ENCODE measurements at regions not wholly inside any gene's neighbourhood (a gene's known extent, or its start where the extent isn't known, plus 50 kb on each side); places are given as distances from the start of the nearest gene placed in this dataset.
"Not testable (repeated sequence)": the region's sequence is repeated elsewhere in the genome, so short reads cannot be mapped to it uniquely, and the experiment has no call there.

DNA sequence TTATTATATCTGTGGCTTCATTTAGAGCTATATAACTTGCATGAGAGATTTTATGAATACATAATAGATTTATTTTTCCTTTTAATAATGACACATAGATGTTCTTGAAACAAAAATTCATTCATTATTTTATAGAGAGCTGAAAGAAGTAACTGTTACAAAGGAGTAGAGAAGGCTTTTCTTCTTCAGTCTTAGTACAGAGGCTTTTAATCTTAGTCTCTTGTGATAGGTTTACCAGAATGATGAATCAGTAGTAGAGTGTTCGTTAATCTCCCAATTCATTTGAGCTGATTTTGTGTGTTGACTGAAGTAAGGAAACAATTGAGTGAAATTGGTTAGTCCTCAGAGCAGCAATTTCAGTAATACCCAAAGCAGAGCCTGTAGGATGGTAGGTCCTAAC lies 1284.1 kb upstream of the ACO1 start:
- no peak for DNase-seq

- no peak for DNase-seq
These were observed 1280.6 kb upstream of the ACO1 start for GRCh38 chr9:31103836-31104235.

- DNase-seq = no peak
These were observed 1280.2 kb upstream of the ACO1 start for GRCh38 chr9:31104249-31104648.

- no peak for DNase-seq
These were observed 1272.0 kb upstream of the ACO1 start for GRCh38 chr9:31112491-31112890.

- DNase-seq = no peak
These were observed 1270.1 kb upstream of the ACO1 start for GRCh38 chr9:31114346-31114745.

DNA sequence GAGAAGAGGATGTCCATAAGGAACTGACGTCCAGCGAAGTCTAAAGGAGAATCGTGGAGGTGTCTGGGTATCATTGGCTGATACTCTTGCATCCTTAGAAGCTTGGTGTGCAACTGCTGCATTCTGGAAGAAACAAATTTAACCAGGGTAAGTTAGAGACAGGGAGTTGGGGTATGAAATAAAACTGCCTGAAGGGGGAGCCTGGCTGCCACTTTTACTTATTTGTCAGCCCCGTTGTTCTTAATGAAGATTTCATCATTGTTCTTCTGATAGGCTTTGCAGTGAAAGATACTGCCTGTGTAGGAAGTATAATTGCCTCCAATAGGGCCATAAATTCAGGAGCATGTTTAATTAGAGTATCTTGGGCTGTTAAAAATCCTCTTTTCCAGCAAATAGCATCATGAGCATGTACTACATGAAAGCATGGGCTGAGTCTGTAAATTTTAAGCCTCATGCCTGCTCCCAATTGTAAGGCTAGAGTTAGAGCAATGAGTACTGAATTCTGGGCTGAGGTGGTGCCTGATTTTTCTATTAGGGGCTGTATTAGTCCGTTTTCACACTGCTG lies 1264.5 kb upstream of the ACO1 start:
- no peak for DNase-seq

DNA sequence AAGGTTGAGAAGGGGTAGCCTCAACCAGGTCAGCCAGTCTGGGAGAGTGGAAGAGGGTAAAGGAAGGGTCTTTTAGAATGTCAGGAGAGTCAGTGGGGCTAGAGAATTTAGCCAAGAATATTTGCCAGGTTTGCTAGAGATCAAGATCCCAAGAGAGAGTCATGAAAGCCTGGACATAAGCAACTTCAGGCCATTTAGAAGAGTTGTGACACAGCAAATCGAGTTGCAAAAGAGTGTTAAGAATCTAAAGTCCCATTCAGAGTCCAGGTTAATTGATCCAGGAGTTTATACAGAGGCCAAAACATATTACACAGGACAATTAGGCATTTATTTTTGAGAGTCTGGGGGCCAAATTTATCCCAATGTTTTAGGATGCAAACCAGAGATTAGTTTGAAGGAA lies 1260.1 kb upstream of the ACO1 start:
- no peak for DNase-seq

DNA sequence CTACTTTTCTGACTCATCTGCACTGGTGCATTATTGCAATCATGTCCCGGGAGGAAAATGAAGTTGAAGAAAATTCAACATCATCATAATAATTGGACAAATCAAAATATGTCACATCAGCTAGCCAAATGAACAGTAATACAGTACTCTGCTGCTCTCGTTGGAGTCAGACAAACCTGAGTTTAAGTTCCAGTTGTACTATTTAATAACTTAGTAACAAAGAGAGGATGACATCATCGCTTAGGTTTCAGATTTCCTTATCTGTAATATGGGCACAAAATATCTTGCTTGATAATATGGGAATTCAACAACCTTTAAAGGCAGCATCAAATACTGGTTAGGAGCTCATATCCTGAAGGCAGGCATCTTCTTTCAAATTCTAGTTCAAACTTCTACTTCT lies 1248.9 kb upstream of the ACO1 start:
- no peak for DNase-seq

DNA sequence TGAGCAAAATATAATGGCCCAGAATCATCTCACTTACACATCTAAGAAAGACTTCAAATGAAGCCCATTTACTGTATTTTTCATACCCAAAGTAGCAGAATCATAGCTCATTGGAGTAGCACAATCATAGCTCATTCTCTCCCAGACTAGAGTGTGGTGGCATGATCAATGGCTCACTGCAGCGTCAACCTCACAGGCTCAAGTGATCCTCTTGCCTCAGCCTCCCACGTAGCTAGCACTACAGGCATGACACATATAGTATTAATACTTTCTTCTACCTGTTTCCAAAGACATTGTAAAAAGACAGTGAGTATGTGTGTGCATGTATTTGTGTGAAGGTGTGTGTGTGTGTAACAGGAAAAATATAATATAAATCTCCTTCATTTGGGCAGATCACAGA lies 1247.9 kb upstream of the ACO1 start:
- no peak for DNase-seq

- DNase-seq = no peak
These were observed 1247.0 kb upstream of the ACO1 start for GRCh38 chr9:31137176-31138160.

DNA sequence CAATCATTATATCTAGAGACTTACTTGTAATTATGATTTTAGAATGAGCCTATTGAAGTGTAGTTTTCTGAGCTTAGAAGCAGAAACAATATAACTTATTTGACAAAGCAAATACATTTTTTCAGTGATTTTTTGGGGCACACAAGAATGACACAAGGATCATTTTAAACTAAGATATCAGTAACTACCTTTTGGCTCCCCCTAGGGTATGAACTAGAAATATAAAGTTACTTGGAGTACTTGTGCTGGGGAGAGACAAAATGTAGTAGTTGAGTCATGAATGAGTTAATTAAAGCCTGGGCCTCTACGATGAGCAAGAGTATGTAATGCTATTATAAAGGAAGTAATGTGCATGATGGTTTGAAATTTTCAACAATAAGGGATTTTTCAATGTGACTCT lies 1244.1 kb upstream of the ACO1 start:
- DNase-seq = no peak

- no peak for DNase-seq
These were observed 1242.0 kb upstream of the ACO1 start for GRCh38 chr9:31142456-31142855.

GRCh38 chr9:31144614-31145013 lies 1239.8 kb upstream of the ACO1 start:
- DNase-seq = no peak

DNA sequence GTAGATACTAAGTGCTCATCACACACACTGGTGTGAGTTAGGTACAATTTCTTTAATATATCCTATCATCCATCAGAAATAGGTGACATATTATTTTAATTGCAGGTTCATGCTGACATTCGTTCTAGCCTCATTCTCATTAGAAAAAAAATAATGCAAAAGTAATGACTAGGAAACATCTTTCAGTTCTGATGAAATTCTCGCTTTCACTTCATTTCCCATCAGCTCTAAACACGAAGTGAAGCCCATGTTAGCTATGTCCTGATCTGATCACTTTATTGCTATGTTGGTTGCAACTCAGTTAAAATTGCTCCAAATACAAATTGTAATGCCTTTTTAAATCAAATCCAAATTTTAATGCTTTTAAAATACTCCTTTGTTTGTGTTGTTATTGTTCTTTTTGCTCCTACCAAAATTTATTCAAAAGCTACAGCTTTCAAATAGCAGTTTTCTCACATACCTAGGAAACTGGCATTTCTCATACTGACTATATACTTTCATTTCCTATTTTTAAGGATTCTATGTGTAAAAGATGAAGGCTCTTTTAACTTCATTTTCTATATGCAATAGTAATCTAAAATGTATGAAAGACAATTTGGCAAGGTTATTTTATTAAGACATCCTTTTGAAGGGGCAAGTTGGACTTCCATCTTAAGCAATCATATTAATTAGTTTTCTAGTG lies 1237.8 kb upstream of the ACO1 start:
- DNase-seq = no peak

GRCh38 chr9:31153250-31153840 lies 1231.1 kb upstream of the ACO1 start:
- no peak for DNase-seq

- no peak for DNase-seq
These were observed 1217.9 kb upstream of the ACO1 start for GRCh38 chr9:31166516-31166915.

DNA sequence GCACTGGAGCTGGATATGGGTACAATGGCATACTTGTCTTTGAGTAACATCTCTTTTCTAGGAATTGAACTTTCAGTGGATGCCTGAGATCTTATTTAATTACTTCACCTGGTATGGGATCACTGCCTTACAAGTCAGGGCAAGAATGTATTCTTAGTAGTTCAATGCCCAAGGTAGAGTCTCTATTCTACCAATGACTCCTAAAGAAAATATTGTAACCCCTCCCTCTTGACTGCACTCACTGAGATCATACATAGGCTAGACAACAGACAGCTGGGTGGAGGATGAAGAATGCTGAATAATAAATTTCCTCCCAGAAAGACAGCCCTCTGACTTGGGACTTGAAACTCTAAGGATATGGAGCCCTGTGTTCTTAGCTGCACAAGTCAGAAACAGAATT lies 1216.3 kb upstream of the ACO1 start:
- no peak for DNase-seq

DNA sequence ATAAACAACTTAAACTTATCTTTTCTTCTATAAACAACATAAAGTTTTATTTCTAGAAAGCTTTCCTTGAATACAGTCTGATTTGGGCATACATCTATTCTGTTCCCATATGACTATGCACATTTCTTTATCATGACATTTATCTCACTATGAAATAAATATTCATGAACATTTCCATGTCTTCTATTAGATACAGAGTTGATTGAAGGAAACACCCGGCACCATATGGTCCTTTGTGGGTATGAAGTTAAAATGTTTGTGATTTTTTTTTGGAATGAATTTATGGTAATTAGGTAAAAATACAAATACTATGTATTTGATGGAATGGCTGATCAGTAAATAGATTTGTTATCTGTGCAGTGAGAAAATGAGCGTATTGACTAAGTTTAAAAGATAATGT lies 1209.8 kb upstream of the ACO1 start:
- no peak for DNase-seq

DNA sequence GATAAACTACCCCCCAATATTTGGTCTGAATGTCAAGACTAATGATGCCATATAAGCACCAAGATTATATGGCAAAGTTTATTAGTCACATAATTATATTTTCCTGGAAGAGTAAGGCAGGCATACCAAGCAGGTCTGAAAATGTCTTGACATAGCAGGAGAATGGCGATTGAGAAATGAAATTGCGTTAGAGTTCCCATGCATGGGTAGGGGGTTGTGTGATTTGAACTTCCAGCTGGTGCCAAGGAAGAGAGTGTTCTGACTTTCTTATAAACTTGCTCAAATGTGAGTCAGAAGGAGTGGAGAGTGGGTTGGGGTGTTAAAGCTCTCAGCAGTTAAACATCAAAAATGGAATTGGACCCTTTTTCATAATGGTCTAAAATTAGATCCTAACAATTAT lies 1200.6 kb upstream of the ACO1 start:
- DNase-seq = no peak

DNA sequence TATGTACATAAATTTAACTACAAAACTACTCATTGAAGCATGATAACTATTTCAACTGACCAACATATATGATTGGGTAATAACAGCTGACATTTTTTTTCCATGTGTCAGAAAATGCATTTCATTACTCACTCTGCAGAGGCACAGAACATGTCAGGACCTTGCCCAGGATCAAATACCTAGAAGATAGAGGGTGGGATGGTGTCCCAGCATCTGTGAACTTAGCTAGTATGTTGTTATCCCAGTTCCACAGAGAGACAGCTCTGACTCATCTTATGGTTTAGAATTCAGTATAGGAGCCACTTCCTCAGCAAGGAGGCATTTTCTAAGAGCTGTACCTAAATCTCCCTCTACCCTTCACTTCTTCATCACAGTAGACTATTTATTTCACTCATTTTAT lies 1198.6 kb upstream of the ACO1 start:
- DNase-seq = no peak

- no peak for DNase-seq
These were observed 1195.9 kb upstream of the ACO1 start for GRCh38 chr9:31188496-31188895.

DNA sequence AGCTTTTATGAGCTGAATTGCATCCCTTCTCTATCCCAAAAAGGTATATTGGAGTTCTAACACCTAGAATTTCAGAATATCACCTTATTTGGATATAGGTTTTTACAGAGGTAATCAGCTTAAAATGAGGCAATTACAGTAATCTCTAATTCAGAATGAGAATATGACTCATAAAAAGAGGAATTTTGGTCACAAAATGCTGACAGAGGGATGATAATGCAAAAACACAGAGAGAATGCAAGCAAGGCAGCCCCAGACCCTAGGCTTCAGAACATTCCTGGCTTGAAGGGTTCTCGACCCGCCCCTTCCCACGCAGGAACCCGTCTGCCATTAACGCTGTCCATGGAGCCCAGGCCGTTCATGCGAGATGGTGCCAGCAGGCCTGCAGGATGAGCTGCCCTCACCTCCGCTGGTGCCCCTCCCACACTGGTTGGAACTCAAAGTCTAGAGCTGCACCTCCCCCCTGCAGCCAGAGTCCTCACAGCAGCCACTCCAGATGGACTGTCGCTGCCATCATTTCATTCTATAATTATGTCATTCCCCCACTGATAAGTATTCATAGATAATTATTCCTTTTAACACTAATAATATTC lies 1173.4 kb upstream of the ACO1 start:
- no peak for DNase-seq

GRCh38 chr9:31229976-31230375 lies 1154.5 kb upstream of the ACO1 start:
- DNase-seq = not testable (repeated sequence)

Data from DMS79 (cell line).